ENCODE measurements at regions not wholly inside any gene's neighbourhood (a gene's known extent, or its start where the extent isn't known, plus 50 kb on each side); places are given as distances from the start of the nearest gene placed in this dataset.

GRCh38 chrX:35340465-35340864, 397.9 kb downstream of the FAM47B start:
- H3K9me3 ChIP-seq: no peaks in the 10 kb centered on the region
- H3K4me3 ChIP-seq: no peak overlapping the region
- no peaks in the 10 kb centered on the region for H3K36me3 ChIP-seq
- DNase-seq (ENCODE audit: low spot score in 2 of 2): no peak
- H3K27me3 ChIP-seq: no peaks in the 10 kb centered on the region
- intact Hi-C loops (cut with DNase I): no loop called here
- no peak overlapping the region for H3K27ac ChIP-seq
- TF ChIP-seq CTCF (IDR thresholded peaks at IDR 0.05): no peak
- no peaks in the 10 kb centered on the region for H3K4me1 ChIP-seq

DNA sequence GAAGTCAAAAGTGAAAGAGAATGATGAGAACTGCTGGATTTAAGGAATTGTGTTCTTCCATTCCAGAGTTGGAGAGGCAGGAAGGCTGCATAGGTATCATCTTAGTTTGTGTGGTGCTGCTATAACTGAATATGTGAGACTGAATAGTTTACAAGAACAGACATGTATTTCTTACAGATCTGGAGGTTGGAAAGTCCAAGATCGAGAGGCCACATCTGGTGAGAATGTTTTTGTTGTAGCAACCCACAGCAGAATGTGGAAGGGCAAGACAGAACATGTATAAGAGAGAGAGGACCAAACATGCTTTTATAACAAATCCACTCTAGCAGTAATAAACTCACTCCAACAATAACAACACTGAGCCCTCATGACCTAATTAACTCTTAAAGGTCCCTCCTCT, 408.6 kb downstream of the FAM47B start:
- TF ChIP-seq CTCF (IDR thresholded peaks at IDR 0.05): no peak
- Histone ChIP-seq H3K9me3 (peaks cover 0 to 7% of the 10 kb centered on the region in 2 donors), H3K4me3 (no peak overlapping the region), H3K4me1 (no peaks in the 10 kb centered on the region), H3K27me3 (no peaks in the 10 kb centered on the region), H3K27ac (no peak overlapping the region), H3K36me3 (no peaks in the 10 kb centered on the region)
- intact Hi-C loops (cut with DNase I): no loop called here
- DNase-seq (ENCODE audit: low spot score in 2 of 2): no peak

- intact Hi-C loops (cut with DNase I): no loop called here
- H3K27ac ChIP-seq: no peak overlapping the region
- H3K4me3 ChIP-seq: no peak overlapping the region
- H3K4me1 ChIP-seq: no peaks in the 10 kb centered on the region
- no peak for DNase-seq (ENCODE audit: low spot score in 2 of 2)
- H3K27me3 ChIP-seq: no peaks in the 10 kb centered on the region
- no peaks in the 10 kb centered on the region for H3K36me3 ChIP-seq
- peaks cover 0 to 12% of the 10 kb centered on the region in 2 donors for H3K9me3 ChIP-seq
- no peak for TF ChIP-seq CTCF (IDR thresholded peaks at IDR 0.05)
These were observed 409.3 kb downstream of the FAM47B start for GRCh38 chrX:35351795-35352483.

GRCh38 chrX:35357656-35358055, 415.1 kb downstream of the FAM47B start:
- no peaks in the 10 kb centered on the region for H3K4me1 ChIP-seq
- no peaks in the 10 kb centered on the region for H3K27me3 ChIP-seq
- no peak for TF ChIP-seq CTCF (IDR thresholded peaks at IDR 0.05)
- intact Hi-C loops (cut with DNase I): no loop called here
- no peaks in the 10 kb centered on the region for H3K36me3 ChIP-seq
- H3K27ac ChIP-seq: no peak overlapping the region
- peaks cover 0 to 15% of the 10 kb centered on the region in 2 donors for H3K9me3 ChIP-seq
- no peak for DNase-seq (ENCODE audit: low spot score in 2 of 2)
- no peak overlapping the region for H3K4me3 ChIP-seq

DNA sequence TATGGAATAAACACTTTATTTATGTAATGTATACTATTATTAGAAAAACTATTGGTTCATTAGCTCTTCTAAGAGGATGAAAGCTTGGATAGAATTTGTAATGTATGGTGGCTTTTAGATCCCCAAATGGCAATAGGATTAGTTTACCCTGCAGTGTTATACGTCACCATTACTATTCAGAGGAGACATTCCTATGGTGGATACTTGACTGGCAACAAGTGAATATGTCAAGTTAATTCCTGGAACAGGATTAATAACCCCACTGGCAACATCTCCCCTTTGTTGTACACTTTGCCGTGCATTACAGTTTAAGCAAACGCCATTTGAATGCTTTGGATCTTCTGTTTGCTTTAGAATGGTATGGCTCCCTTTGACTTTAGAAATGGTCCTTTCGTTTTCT, 420.3 kb downstream of the FAM47B start:
- no peak for TF ChIP-seq CTCF (IDR thresholded peaks at IDR 0.05)
- DNase-seq (ENCODE audit: low spot score in 2 of 2): no peak
- no peak overlapping the region for H3K27ac ChIP-seq
- intact Hi-C loops (cut with DNase I): no loop called here
- H3K27me3 ChIP-seq: no peaks in the 10 kb centered on the region
- no peak overlapping the region for H3K4me3 ChIP-seq
- H3K36me3 ChIP-seq: no peaks in the 10 kb centered on the region
- no peaks in the 10 kb centered on the region for H3K9me3 ChIP-seq
- no peaks in the 10 kb centered on the region for H3K4me1 ChIP-seq

DNA sequence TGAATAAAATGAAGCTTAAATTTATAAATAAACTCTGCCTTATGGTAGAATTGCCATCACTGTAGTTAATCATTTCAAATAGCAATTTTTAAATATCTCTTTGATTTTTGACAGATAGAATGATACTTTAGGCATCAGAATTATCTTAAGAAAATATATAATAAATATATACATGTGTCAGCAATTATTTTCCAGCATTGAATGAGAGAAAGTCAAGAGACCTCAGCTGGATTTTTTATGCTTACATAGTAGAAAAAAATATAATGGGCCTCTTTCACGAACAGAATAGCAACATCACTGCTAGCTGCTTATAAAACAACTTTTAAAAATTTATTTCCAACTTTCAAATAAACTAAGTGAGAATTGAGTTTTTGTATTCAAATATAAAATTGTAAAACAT, 424.0 kb upstream of the MAGEB16 start:
- Histone ChIP-seq H3K4me3 (no peak overlapping the region), H3K27me3 (no peaks in the 10 kb centered on the region), H3K36me3 (no peaks in the 10 kb centered on the region), H3K27ac (no peak overlapping the region), H3K9me3 (no peaks in the 10 kb centered on the region), H3K4me1 (no peaks in the 10 kb centered on the region)
- no peak for TF ChIP-seq CTCF (IDR thresholded peaks at IDR 0.05)
- DNase-seq (ENCODE audit: low spot score in 2 of 2): no peak
- intact Hi-C loops (cut with DNase I): no loop called here

Data from ascending aorta (tissue), 2 donors.